ENCODE measurements at regions not wholly inside any gene's neighbourhood (a gene's known extent, or its start where the extent isn't known, plus 50 kb on each side); places are given as distances from the start of the nearest gene placed in this dataset.

DNA sequence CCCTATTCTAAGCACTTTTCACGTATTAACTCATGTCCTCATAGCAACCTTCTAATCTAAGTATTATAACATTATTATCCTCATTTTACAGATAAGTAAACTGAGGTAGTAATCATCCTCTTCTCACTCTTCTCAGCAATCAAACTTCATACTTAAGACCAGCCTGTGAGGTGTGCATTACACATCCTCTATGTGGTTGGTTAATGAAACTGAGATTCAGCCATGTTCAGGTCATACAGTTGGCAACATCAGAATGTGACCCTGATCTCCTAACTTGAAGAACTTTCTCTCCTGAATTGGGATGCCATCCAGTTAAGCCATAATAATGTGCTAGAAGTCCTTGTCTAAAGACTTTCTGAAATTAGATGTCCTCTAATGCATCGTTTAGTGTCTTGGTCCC is 275.1 kb upstream of the ANKRD55 start:
- POLR2A ChIA-PET (ENCODE audit: unreplicated experiment), result interaction anchor here (0.9 kb wide), 1 partner anchor 17 kb away, joined by 5 read pairs; no protein-coding TSS in a partner anchor

DNA sequence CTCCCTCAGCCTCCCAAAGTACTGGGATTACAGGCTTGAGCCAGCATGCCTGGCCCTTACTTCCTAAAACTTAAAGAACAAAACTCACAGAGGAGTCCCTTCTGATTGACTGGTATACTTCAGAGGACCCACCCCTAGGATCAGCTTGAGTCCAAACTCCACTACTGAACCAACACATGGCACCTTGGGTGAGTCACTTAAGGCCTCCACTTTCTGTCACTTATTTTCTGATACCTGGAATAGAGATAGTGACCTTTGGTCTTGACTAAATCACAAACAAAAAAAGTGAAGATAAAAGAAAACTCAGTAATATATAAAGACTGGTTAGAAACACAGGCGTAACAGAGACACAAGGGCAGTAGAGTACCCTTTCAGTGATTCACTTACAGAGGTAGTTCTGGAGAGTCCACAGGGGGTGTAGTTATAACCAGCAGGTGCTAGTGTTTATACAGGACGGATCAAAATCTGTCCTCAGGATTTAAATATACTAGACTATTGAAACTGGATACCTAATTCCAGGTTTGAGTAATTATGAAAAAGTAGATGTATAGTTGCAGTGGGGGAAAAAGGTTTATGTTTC is 274.3 kb upstream of the ANKRD55 start:
- no peaks in the 10 kb centered on the region for H3K9me2 ChIP-seq (ENCODE audit: insufficient read depth)
- H3K4me1 ChIP-seq (replicated peaks; ENCODE audit: insufficient read depth), result no peaks in the 10 kb centered on the region
- no peaks in the 10 kb centered on the region for H3K36me3 ChIP-seq (ENCODE audit: low read depth)
- no peaks in the 10 kb centered on the region for H4K20me1 ChIP-seq (ENCODE audit: insufficient read depth)
- no peak overlapping the region for H2AFZ ChIP-seq
- H3K4me3 ChIP-seq, result no peak overlapping the region
- no peaks in the 10 kb centered on the region for H3F3A ChIP-seq (ENCODE audit: insufficient read depth, low read depth)
- no peaks in the 10 kb centered on the region for H3K27me3 ChIP-seq (ENCODE audit: insufficient read depth, low read depth)
- H3K27ac ChIP-seq, result no peak overlapping the region
- ChIA-PET CTCF (no interaction called here), POLR2A (ENCODE audit: unreplicated experiment) (no interaction called here)
- no peak for DNase-seq
- no peak overlapping the region for H3K4me2 ChIP-seq
- BruUV-seq (replicated peaks), result no TSS peak
- intact Hi-C loops (cut with micrococcal nuclease; ENCODE audit: unreplicated experiment), result no loop called here
- TF ChIP-seq EZH2 (IDR thresholded peaks at IDR 0.05; ENCODE audit: low read depth), result no peak
- no peak for TF ChIP-seq CTCF (conservative IDR thresholded peaks at IDR 0.05)
- no peaks in the 10 kb centered on the region; the same call in 1 of the 2 replicates for H3K9me3 ChIP-seq (ENCODE audit: insufficient read depth, low read depth)
- no peaks in the 10 kb centered on the region for H3K79me2 ChIP-seq (ENCODE audit: low read depth)

More for the DNA sequence above, 275.1 kb upstream of the ANKRD55 start:
- no TSS peak for BruUV-seq (replicated peaks)
- CTCF ChIA-PET, result no interaction called here
- intact Hi-C loops (cut with micrococcal nuclease; ENCODE audit: unreplicated experiment), result no loop called here
- H3K4me1 ChIP-seq (replicated peaks; ENCODE audit: insufficient read depth), result peaks cover 7% of the 10 kb centered on the region; the same call in 1 of the 2 replicates
- H3K79me2 ChIP-seq (ENCODE audit: low read depth), result no peaks in the 10 kb centered on the region
- H4K20me1 ChIP-seq (ENCODE audit: insufficient read depth), result no peaks in the 10 kb centered on the region
- H2AFZ ChIP-seq, result no peak overlapping the region
- no peaks in the 10 kb centered on the region for H3K36me3 ChIP-seq (ENCODE audit: low read depth)
- H3K9me3 ChIP-seq (ENCODE audit: insufficient read depth, low read depth), result no peaks in the 10 kb centered on the region; the same call in 1 of the 2 replicates
- H3K9me2 ChIP-seq (ENCODE audit: insufficient read depth), result no peaks in the 10 kb centered on the region
- no peak for DNase-seq
- no peak overlapping the region for H3K27ac ChIP-seq
- H3K4me2 ChIP-seq, result no peak overlapping the region
- H3K4me3 ChIP-seq, result no peak overlapping the region
- H3F3A ChIP-seq (ENCODE audit: insufficient read depth, low read depth), result no peaks in the 10 kb centered on the region
- no peaks in the 10 kb centered on the region for H3K27me3 ChIP-seq (ENCODE audit: insufficient read depth, low read depth)
- TF ChIP-seq CTCF (conservative IDR thresholded peaks at IDR 0.05) (no peak), EZH2 (IDR thresholded peaks at IDR 0.05; ENCODE audit: low read depth) (no peak)

- DNase-seq, result no peak
- ChIA-PET POLR2A (ENCODE audit: unreplicated experiment) (no interaction called here), CTCF (no interaction called here)
- Histone ChIP-seq H3K9me3 (ENCODE audit: insufficient read depth, low read depth) (no peaks in the 10 kb centered on the region; the same call in 1 of the 2 replicates), H3K36me3 (ENCODE audit: low read depth) (no peaks in the 10 kb centered on the region), H3K79me2 (ENCODE audit: low read depth) (no peaks in the 10 kb centered on the region), H3F3A (ENCODE audit: insufficient read depth, low read depth) (no peaks in the 10 kb centered on the region), H3K4me2 (no peak overlapping the region), H3K4me3 (no peak overlapping the region), H3K9me2 (ENCODE audit: insufficient read depth) (no peaks in the 10 kb centered on the region), H4K20me1 (ENCODE audit: insufficient read depth) (no peaks in the 10 kb centered on the region), H3K4me1 (replicated peaks; ENCODE audit: insufficient read depth) (no peaks in the 10 kb centered on the region), H3K27ac (no peak overlapping the region), H3K27me3 (ENCODE audit: insufficient read depth, low read depth) (no peaks in the 10 kb centered on the region), H2AFZ (no peak overlapping the region)
- intact Hi-C loops (cut with micrococcal nuclease; ENCODE audit: unreplicated experiment), result no loop called here
- TF ChIP-seq EZH2 (IDR thresholded peaks at IDR 0.05; ENCODE audit: low read depth) (no peak), CTCF (conservative IDR thresholded peaks at IDR 0.05) (no peak)
- no TSS peak for BruUV-seq (replicated peaks)
Measured at GRCh38 chr5:56506211-56506965, 273.3 kb upstream of the ANKRD55 start.

Measured in PC-9 (cell line).